Globus pallidus (tissue), 1 donor: ENCODE measurements at regions not wholly inside any gene's neighbourhood (a gene's known extent, or its start where the extent isn't known, plus 50 kb on each side); places are given as distances from the start of the nearest gene placed in this dataset.
"Not testable (repeated sequence)": the region's sequence is repeated elsewhere in the genome, so short reads cannot be mapped to it uniquely, and the experiment has no call there.

Experiments
- DNase-seq: peaks from one replicate; pipeline ENCODE4 v3.0.0-alpha.2; 2015; ENCODE audit warnings: low spot score

GRCh38 chr4:10278071-10278470, 161.5 kb upstream of the WDR1 start:
- no peak for DNase-seq

GRCh38 chr4:10276152-10276551, 159.6 kb upstream of the WDR1 start:
- DNase-seq = no peak

DNA sequence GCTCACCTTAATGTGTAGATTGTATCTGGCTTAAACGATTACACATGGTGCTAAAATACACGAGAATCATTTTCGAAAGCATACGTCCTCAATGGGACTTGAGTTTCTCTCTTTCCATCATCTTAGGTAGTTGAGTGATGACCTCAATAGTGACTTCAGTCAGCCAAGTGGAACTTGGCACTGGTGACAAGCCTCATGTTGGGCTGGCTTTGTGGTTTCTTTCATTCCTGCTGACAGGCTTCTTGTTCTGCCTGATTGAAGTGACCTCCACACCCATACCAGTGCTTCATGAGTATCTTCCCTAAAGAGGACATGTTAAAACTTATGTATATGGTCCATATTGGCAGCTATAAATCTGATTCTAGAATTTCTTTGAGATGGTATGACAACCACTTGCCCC, 159.1 kb upstream of the WDR1 start:
- no peak for DNase-seq

GRCh38 chr4:10273030-10273429, 156.4 kb upstream of the WDR1 start:
- no peak for DNase-seq

GRCh38 chr4:10272511-10272910, 155.9 kb upstream of the WDR1 start:
- DNase-seq = no peak

DNA sequence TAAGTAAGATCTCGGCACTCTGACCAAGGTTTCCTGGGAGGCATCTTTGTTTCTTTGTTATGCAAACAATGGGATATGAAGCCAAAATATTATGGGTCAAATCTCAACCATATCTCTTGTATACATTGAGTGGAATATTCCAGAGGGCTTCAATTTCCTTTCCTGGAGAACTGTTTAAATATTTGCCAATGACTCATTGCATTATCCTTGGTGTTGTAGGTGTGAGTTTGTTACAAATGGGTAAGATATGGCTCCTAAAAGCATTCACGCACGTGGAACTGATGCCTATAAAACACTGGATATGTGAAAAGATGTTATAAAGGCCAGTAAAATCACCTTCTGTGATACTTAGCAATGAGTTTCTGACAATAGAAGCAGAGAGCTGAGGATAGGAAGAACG, 150.5 kb upstream of the WDR1 start:
- DNase-seq = no peak

DNA sequence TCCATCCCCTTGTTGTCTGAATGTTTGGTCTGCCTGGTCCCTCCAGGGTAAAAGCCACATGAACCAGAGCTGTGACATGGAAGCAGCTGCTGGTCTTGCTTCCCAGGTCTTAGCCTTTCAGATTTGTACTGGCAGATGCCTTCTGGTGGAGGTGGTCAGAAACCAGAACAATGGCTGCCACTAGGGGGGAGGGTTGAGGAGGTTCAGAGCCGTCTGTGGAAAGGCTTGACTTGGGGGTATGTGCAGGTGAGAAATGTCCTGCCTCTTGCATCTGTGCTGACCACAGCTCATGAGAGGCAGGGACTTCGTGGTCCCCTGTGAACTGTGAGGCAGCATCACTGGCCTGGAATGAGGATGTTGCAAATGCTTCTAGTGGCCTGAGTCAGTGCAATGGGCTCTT, 144.2 kb upstream of the WDR1 start:
- DNase-seq = no peak

DNA sequence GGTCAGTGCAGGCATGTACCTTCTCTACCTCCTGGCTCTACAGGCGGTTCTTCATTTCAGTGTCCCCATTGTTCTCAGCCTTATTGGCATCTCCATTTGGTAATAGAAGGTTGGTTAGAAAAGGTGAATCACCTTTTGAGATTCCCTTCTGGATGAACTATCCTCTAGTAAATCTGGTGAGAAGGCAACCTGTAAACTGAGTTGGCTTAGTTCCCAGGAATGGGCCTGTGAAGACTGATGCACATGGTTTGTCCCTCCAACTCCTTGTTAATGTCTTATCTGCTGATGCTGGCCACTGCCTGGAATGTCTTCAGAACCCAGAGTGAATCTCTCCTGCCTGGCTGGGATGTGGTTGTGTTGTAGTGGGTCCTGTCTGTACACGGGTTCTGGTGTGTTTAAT, 143.4 kb upstream of the WDR1 start:
- DNase-seq = no peak

DNA sequence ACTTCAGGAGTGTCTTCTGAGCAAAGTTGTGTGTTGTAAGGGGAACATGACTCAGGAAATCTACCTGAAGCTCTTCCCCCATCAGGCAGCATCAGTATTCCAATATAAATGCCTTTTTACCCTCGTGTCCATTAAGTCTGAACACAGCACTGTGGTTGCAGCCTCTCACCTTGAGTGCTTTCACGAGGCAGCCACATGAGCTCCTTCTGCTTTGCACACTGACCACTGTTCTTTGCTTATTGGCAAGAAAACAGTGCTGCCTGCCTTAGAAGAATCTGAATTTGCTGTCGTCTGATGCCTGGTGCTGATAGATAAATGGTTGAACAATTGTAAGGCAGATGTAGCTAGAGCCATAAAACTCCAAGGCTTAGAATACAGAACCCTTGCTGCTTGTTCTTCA, 139.6 kb upstream of the WDR1 start:
- DNase-seq = no peak

- DNase-seq = no peak
Measured at GRCh38 chr4:10253765-10254164, 137.2 kb upstream of the WDR1 start.

GRCh38 chr4:10245751-10246150, 129.2 kb upstream of the WDR1 start:
- DNase-seq = no peak

GRCh38 chr4:10243856-10244255, 127.3 kb upstream of the WDR1 start:
- DNase-seq = no peak

DNA sequence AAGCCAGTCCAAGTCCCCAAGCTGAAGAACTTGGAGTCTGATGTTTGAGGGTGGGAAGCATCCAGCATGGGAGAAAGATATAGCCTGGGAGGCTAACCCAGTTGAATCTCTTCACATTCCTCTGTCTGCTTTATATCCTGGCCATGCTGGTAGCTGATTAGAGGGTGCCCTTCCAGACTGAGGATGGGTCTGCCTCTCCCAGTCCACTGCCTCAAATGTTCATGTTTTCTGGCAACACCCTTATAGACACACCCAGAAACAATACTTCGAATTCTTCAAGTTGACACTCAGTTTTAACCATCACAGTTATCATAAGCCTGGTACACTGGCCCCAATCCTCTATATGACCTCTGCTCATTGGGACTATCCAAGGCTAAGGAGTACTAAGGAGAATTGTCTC, 124.1 kb upstream of the WDR1 start:
- DNase-seq = no peak

GRCh38 chr4:10239982-10240654, 123.5 kb upstream of the WDR1 start:
- DNase-seq = peak; percentile 9

DNA sequence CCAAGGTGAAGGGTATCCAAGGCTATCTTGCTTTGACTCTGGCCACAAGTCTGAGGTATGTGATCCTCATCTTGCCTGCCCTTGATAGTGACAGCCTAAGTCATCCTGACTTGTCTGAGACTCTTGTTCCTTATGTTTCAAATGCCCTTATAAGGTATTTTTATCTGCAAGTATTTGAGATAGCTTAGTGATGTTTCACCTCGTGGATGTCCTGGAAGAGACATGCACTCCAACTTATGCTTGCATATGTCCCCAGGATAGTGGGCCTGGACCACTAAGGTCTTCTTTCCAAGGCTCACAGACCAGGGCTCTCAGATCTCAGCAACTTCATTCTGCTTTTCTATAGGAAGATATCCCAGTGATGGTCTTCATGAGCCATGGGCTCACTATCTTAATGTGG, 120.5 kb upstream of the WDR1 start:
- DNase-seq = no peak

DNA sequence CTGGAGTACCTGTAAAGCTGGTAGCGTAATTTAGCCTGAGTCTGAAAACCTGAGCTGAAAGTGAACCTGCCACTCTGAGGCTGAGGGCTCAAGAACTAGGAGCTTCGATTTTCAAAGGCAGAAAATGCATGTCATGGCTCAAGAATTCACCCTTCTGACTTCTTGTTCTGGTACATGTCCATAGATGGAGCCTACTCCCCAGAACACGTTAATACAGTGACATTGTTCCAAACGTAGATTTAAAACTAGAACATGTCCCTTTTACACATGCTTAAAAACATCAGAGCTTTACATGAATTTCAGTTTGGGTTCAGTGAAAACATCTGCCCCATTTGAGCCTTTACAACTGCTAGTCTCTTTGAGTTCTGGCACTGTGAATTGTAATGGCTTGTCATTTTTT, 115.5 kb upstream of the WDR1 start:
- DNase-seq = no peak

- DNase-seq = no peak
Measured at GRCh38 chr4:10226756-10227155, 110.2 kb upstream of the WDR1 start.

- DNase-seq = no peak
Measured at GRCh38 chr4:10225096-10225495, 108.5 kb upstream of the WDR1 start.

GRCh38 chr4:10223782-10224181, 107.2 kb upstream of the WDR1 start:
- DNase-seq = no peak

DNA sequence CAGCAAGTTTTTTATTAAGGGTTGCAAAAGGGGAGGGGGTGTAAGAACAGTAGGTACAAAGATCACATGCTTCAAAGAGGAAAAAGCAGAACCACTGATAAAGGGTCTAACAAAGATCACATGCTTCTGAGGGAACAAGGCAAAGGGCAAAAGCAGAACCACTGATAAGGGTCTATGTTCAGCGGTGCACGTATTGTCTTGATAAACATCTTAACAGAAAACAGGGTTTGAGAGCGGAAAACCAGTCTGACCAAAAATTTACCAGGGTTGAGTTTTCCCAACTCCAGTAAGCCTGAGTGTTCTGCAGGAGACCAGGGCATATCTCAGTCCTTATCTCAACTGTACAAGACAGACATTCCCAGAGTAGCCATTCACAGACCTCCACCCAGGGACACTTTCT, 96.9 kb upstream of the WDR1 start:
- DNase-seq = not testable (repeated sequence)

DNA sequence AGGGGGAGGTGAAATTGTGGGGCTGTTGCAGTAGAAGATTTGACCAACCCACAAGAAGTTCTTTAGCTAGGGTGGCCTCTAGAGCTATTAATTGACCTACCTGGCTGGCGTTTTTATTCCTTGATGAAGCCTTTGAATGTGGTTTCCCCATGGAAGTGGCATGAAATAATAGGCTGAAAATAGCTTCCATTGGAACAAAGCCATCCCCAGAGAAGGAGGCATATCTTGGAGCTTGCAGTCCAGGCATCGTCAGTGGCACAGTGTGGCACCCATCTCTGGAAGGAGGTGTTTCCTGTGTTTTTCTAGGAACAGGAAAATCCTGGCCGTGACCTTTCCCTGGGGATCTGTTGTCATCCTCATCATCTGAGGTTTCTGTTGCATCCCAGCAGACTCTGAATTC, 96.3 kb upstream of the WDR1 start:
- DNase-seq = no peak

DNA sequence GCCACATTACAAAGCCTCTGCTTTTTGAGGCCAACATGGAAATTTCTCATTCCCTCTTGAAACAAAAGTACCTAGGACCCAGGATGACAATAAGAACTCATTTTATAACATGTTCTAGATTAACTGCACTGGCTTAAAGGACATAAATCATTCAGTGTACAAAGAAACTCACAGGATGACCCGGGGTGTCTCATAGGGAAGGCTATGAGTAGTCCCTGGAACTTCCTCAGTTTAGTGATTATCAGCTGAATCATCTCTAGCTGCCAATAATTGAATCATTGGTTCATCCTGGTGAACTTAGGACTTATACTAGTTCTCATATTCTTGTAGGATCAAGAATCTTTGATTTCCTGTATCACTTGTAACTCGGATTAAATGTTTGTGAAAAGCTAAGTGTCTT, 95.8 kb upstream of the WDR1 start:
- DNase-seq = no peak

GRCh38 chr4:10207116-10207515, 90.5 kb upstream of the WDR1 start:
- no peak for DNase-seq

- DNase-seq = no peak
Measured at GRCh38 chr4:10205223-10205622, 88.6 kb upstream of the WDR1 start.
